SK-N-SH (cell line): ENCODE measurements at regions not wholly inside any gene's neighbourhood (a gene's known extent, or its start where the extent isn't known, plus 50 kb on each side); places are given as distances from the start of the nearest gene placed in this dataset.

Experiments used
- CTCF ChIA-PET: fragments of 300-600, 350-600 bp; formaldehyde crosslinking; extraction: SDS; loops from one replicate; lab custom pipeline; 2021; lab: Yijun Ruan, JAX
- POLR2A ChIA-PET: fragments of 350-600 bp; sonication (Branson Sonifier 250); formaldehyde crosslinking; extraction: SDS; loops from one replicate; lab custom pipeline; 2020; ENCODE audit warnings: antibody characterized with exemption, inconsistent platforms; lab: Yijun Ruan, JAX
- DNase-seq: peaks from one replicate; pipeline ENCODE4 v3.0.0; 2012
- H2AFZ ChIP-seq: fragments of 200-600 bp; sonication (generic); 2 replicates; pipeline ENCODE4 v1.8.1; 2016; ENCODE audit warnings: antibody characterized with exemption, mild to moderate bottlenecking, low read depth
- H3F3A ChIP-seq: fragments of 200-600 bp; sonication (generic); replicated peaks from 2 replicates; pipeline ENCODE3; 2016; ENCODE audit warnings: antibody characterized with exemption, mild to moderate bottlenecking; ENCODE audit not compliant: insufficient read depth
- H3K27ac ChIP-seq, 2 experiments: fragments of 200-500 bp in 1 of 2; fragments of 200-600 bp in 1 of 2; sonication (Bioruptor generic) in 1 of 2; sonication (generic), shearing (Covaris generic) in 1 of 2; 2 replicates each; pipeline versions ENCODE4 v1.5.1 to v1.6.1; 2014 to 2016; ENCODE audit warnings: low read depth in 2 of 2, inconsistent platforms in 1 of 2, low read length in 1 of 2, mild to moderate bottlenecking in 1 of 2, mixed read lengths in 1 of 2
- H3K27me3 ChIP-seq: fragments of 200-600 bp; sonication (generic), shearing (Covaris generic); 2 replicates; pipeline ENCODE4 v1.6.1; 2016; ENCODE audit warnings: mixed run types; ENCODE audit not compliant: insufficient read depth
- H3K36me3 ChIP-seq, 2 experiments: fragments of 200-500 bp in 1 of 2; fragments of 200-600 bp in 1 of 2; sonication (Bioruptor generic) in 1 of 2; sonication (generic) in 1 of 2; replicated peaks in 1 of 2; 2 replicates each; pipeline versions ENCODE3 to v1.5.1; 2014 to 2016; ENCODE audit warnings: low read length in 1 of 2, mild to moderate bottlenecking in 1 of 2; ENCODE audit not compliant: insufficient read depth in 2 of 2, control insufficient read depth in 1 of 2
- H3K4me1 ChIP-seq, 2 experiments: fragments of 200-500 bp in 1 of 2; fragments of 200-600 bp in 1 of 2; sonication (Bioruptor generic) in 1 of 2; sonication (generic), shearing (Covaris generic) in 1 of 2; 2 replicates each; pipeline versions ENCODE4 v1.5.1 to v1.6.1; 2014 to 2016; ENCODE audit warnings: low read depth in 1 of 2, low read length in 1 of 2, mixed run types in 1 of 2; ENCODE audit not compliant: insufficient read depth in 2 of 2, control insufficient read depth in 1 of 2
- H3K4me2 ChIP-seq: fragments of 200-600 bp; sonication (generic), shearing (Covaris generic); 2 replicates; pipeline ENCODE4 v1.6.1; 2017; ENCODE audit warnings: mixed run types
- H3K4me3 ChIP-seq, 2 experiments: fragments of 200-500 bp in 1 of 2; fragments of 200-600 bp in 1 of 2; sonication (Bioruptor generic) in 1 of 2; sonication (generic), shearing (Covaris generic) in 1 of 2; 2 replicates each; pipeline versions ENCODE4 v1.5.1 to v1.8.1; 2014 to 2016; ENCODE audit warnings: low read depth in 2 of 2, inconsistent platforms in 1 of 2, low read length in 1 of 2, mild to moderate bottlenecking in 1 of 2, mixed read lengths in 1 of 2, moderate library complexity in 1 of 2
- H3K79me2 ChIP-seq: fragments of 200-600 bp; sonication (generic); 2 replicates; pipeline ENCODE4 v1.8.1; 2017; ENCODE audit warnings: mild to moderate bottlenecking; ENCODE audit not compliant: insufficient read depth
- H3K9ac ChIP-seq: fragments of 200-600 bp; sonication (generic); 2 replicates; pipeline ENCODE4 v1.6.1; 2017; ENCODE audit warnings: mixed run types
- H3K9me2 ChIP-seq: fragments of 200-600 bp; sonication (generic); 2 replicates; pipeline ENCODE4 v1.6.1; 2017; ENCODE audit warnings: mixed run types
- H3K9me3 ChIP-seq: fragments of 200-600 bp; sonication (generic); 2 replicates; pipeline ENCODE4 v1.6.1; 2017; ENCODE audit warnings: mixed run types, mild to moderate bottlenecking, moderate library complexity
- H4K20me1 ChIP-seq: fragments of 200-600 bp; sonication (generic); 2 replicates; pipeline ENCODE4 v1.6.1; 2017; ENCODE audit warnings: mild to moderate bottlenecking, mixed run types; ENCODE audit not compliant: insufficient read depth
- CHD2 ChIP-seq: fragments of 150-350 bp; IDR thresholded peaks from 2 replicates; pipeline ENCODE4 v1.6.1; 2018; ENCODE audit warnings: low read length; ENCODE audit not compliant: partially characterized antibody
- ELF1 ChIP-seq: IDR thresholded peaks from 2 replicates; pipeline ENCODE4 v1.4.0; 2012
- EP300 ChIP-seq, 2 experiments: IDR thresholded peaks; 2 replicates each; pipeline versions ENCODE4 v1.4.0 to v1.6.1; 2012; ENCODE audit warnings: borderline replicate concordance in 1 of 2, low read depth in 1 of 2, low read length in 1 of 2
- EZH2phosphoT487 ChIP-seq: fragments of 200-600 bp; sonication (generic); IDR thresholded peaks from 2 replicates; pipeline ENCODE4 v1.6.1; 2017; ENCODE audit warnings: low read depth, mixed run types, mild to moderate bottlenecking, antibody characterized with exemption, moderate library complexity, borderline replicate concordance
- FOSL2 ChIP-seq: IDR thresholded peaks from 2 replicates; pipeline ENCODE4 v1.4.0; 2012; ENCODE audit warnings: low read depth, mild to moderate bottlenecking, moderate library complexity, borderline replicate concordance
- GATA2 ChIP-seq: sonication (generic); formaldehyde crosslinking; IDR thresholded peaks from 2 replicates; pipeline ENCODE4 v1.5.0; 2020; ENCODE audit warnings: mild to moderate bottlenecking, missing genetic modification reagents
- IRF3 ChIP-seq: fragments of 150-350 bp; IDR thresholded peaks from 2 replicates; pipeline ENCODE4 v1.6.1; 2016; ENCODE audit warnings: mild to moderate bottlenecking, low read depth, low read length
- JUND ChIP-seq: IDR thresholded peaks from 2 replicates; pipeline ENCODE4 v1.4.0; 2012
- MAX ChIP-seq: IDR thresholded peaks from 2 replicates; pipeline ENCODE4 v1.4.0; 2012; ENCODE audit warnings: low read depth
- MEF2A ChIP-seq: IDR thresholded peaks from 2 replicates; pipeline ENCODE4 v1.4.0; 2012; ENCODE audit warnings: low read depth, borderline replicate concordance
- MXI1 ChIP-seq: IDR thresholded peaks from 2 replicates; pipeline ENCODE4 v1.6.1; 2012; ENCODE audit warnings: mild to moderate bottlenecking, low read depth, low read length, improper control_type of control experiment
- NFIC ChIP-seq: IDR thresholded peaks from 2 replicates; pipeline ENCODE4 v1.4.0; 2012; ENCODE audit warnings: borderline replicate concordance
- PBX3 ChIP-seq: IDR thresholded peaks from 2 replicates; pipeline ENCODE4; 2012
- SIN3A ChIP-seq: IDR thresholded peaks from 2 replicates; pipeline ENCODE4 v1.6.1; 2012; ENCODE audit warnings: low read depth, mild to moderate bottlenecking, low read length, moderate library complexity, borderline replicate concordance
- TCF12 ChIP-seq: IDR thresholded peaks from 2 replicates; pipeline ENCODE4 v1.4.0; 2012
- USF1 ChIP-seq: IDR thresholded peaks from 2 replicates; pipeline ENCODE4 v1.4.0; 2012; ENCODE audit warnings: low read depth, borderline replicate concordance
- YY1 ChIP-seq: IDR thresholded peaks from 2 replicates; pipeline ENCODE4 v1.4.0; 2012; ENCODE audit warnings: low read depth, mild to moderate bottlenecking
- WGBS: methylation state at CpG from one replicate; pipeline ENCODE4 v1.1.6; 2017; ENCODE audit warnings: low lambda C conversion rate; 5-methylcytosine and 5-hydroxymethylcytosine counted together
- TF ChIP-seq, protein P1 (sequence below): fragments of 150-350 bp; IDR thresholded peaks from 2 replicates; pipeline ENCODE4 v1.6.1; 2017; ENCODE audit warnings: antibody characterized with exemption, low read length, low read depth, borderline replicate concordance

GRCh38 chr7:25950488-25951413 lies 201.2 kb upstream of the NFE2L3 start:
- no peaks in the 10 kb centered on the region for H3F3A ChIP-seq
- peak overlapping the region; percentile 81 for H2AFZ ChIP-seq
- TF ChIP-seq MXI1 (peak; percentile 61; the same call in 1 of the 2 replicates), CHD2 (peak; percentile 30), USF1 (peak; percentile 80), ELF1 (no peak)
- TF ChIP-seq, protein P1, sequence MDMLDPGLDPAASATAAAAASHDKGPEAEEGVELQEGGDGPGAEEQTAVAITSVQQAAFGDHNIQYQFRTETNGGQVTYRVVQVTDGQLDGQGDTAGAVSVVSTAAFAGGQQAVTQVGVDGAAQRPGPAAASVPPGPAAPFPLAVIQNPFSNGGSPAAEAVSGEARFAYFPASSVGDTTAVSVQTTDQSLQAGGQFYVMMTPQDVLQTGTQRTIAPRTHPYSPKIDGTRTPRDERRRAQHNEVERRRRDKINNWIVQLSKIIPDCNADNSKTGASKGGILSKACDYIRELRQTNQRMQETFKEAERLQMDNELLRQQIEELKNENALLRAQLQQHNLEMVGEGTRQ = peak; percentile 38; the same call in 1 of the 2 replicates
- peak; percentile 97 for DNase-seq
- no peaks in the 10 kb centered on the region for H3K9me3 ChIP-seq
- H3K4me2 ChIP-seq = peak overlapping the region; percentile 73
- H3K27ac ChIP-seq = no peak overlapping the region
- no peaks in the 10 kb centered on the region for H3K9me2 ChIP-seq
- CTCF ChIA-PET = interaction anchor here (1.9 kb wide), 1 partner anchor 414 kb away, joined by 9 read pairs; no protein-coding TSS in a partner anchor
- POLR2A ChIA-PET = no interaction called here
- no peak overlapping the region for H3K9ac ChIP-seq
- H3K27me3 ChIP-seq = peaks cover 40% of the 10 kb centered on the region
- 2% methylated on average over 45 of the region's 86 CpGs for WGBS
- no peaks in the 10 kb centered on the region for H3K36me3 ChIP-seq
- peaks cover 0 to 11% of the 10 kb centered on the region in 2 experiments; a peak in 1 of 4 replicates for H3K4me1 ChIP-seq
- no peaks in the 10 kb centered on the region for H3K79me2 ChIP-seq
- H3K4me3 ChIP-seq = peak overlapping the region; percentile 39 to 58; a peak in 3 of 4 replicates
- H4K20me1 ChIP-seq = no peaks in the 10 kb centered on the region

GRCh38 chr7:25951414-25952260 lies 200.4 kb upstream of the NFE2L3 start:
- Histone ChIP-seq H3K4me3 (peak overlapping the region in 1 of 2 experiments; percentile 58; a peak in 2 of 4 replicates), H3K9ac (no peak overlapping the region), H3F3A (no peaks in the 10 kb centered on the region), H4K20me1 (no peaks in the 10 kb centered on the region), H3K4me1 (peaks cover 0 to 11% of the 10 kb centered on the region in 2 experiments; a peak in 1 of 4 replicates), H2AFZ (peak overlapping the region; percentile 54), H3K27ac (no peak overlapping the region), H3K9me2 (no peaks in the 10 kb centered on the region), H3K27me3 (peaks cover 40% of the 10 kb centered on the region), H3K4me2 (peak overlapping the region; percentile 61; the same call in 1 of the 2 replicates), H3K79me2 (no peaks in the 10 kb centered on the region), H3K9me3 (no peaks in the 10 kb centered on the region), H3K36me3 (no peaks in the 10 kb centered on the region)
- DNase-seq = peak; percentile 39
- CTCF ChIA-PET = interaction anchor here (0.8 kb wide), 1 partner anchor 59 kb away, joined by 3 read pairs; no protein-coding TSS in a partner anchor
- TF ChIP-seq JUND = no peak
- TF ChIP-seq GATA2 (CRISPR knock-in tag) = no peak
- TF ChIP-seq EP300 (IDR thresholded peaks at IDR 0.05; ENCODE audit: borderline replicate concordance in 1 of 2, low read depth in 1 of 2, low read length in 1 of 2) = no peak
- no peak for TF ChIP-seq YY1
- TF ChIP-seq FOSL2 = no peak
- no peak for TF ChIP-seq MAX
- TF ChIP-seq SIN3A = no peak
- TF ChIP-seq IRF3 = no peak
- no peak for TF ChIP-seq PBX3
- TF ChIP-seq EZH2phosphoT487 = no peak
- TF ChIP-seq TCF12 = no peak
- no peak for TF ChIP-seq MEF2A
- TF ChIP-seq NFIC = no peak
- TF ChIP-seq ELF1 = no peak
- POLR2A ChIA-PET = no interaction called here
- WGBS = 35% methylated on average over 41 of the region's 46 CpGs
